ENCODE measurements at regions not wholly inside any gene's neighbourhood (a gene's known extent, or its start where the extent isn't known, plus 50 kb on each side); places are given as distances from the start of the nearest gene placed in this dataset.

GRCh38 chr4:149928507-149928906 lies 112.9 kb upstream of the IQCM start:
- DNase-seq (ENCODE audit: low spot score in 2 of 2), result no peak
- no peak overlapping the region for H3K27ac ChIP-seq
- no peaks in the 10 kb centered on the region for H3K36me3 ChIP-seq
- H3K27me3 ChIP-seq, result no peaks in the 10 kb centered on the region
- TF ChIP-seq EP300 (IDR thresholded peaks at IDR 0.05), result no peak
- TF ChIP-seq POLR2AphosphoS5 (IDR thresholded peaks at IDR 0.05), result no peak
- no peak for TF ChIP-seq CTCF (IDR thresholded peaks at IDR 0.05)
- no peak for TF ChIP-seq POLR2A (IDR thresholded peaks at IDR 0.05)
- no peaks in the 10 kb centered on the region for H3K9me3 ChIP-seq
- H3K4me3 ChIP-seq, result no peak overlapping the region
- H3K4me1 ChIP-seq, result no peaks in the 10 kb centered on the region
- WGBS, result 90% methylated on average over 1 of the region's 1 CpG

GRCh38 chr4:149931431-149931830 lies 115.8 kb upstream of the IQCM start:
- no peak for DNase-seq (ENCODE audit: low spot score in 2 of 2)
- Histone ChIP-seq H3K9me3 (no peaks in the 10 kb centered on the region), H3K27ac (no peak overlapping the region), H3K4me1 (no peaks in the 10 kb centered on the region), H3K36me3 (no peaks in the 10 kb centered on the region), H3K4me3 (no peak overlapping the region), H3K27me3 (no peaks in the 10 kb centered on the region)
- TF ChIP-seq POLR2A (IDR thresholded peaks at IDR 0.05) (no peak), CTCF (IDR thresholded peaks at IDR 0.05) (no peak), POLR2AphosphoS5 (IDR thresholded peaks at IDR 0.05) (no peak), EP300 (IDR thresholded peaks at IDR 0.05) (no peak)
- WGBS, result 41% methylated on average over 2 of the region's 2 CpGs

- no peak for TF ChIP-seq CTCF (IDR thresholded peaks at IDR 0.05)
- no peak for TF ChIP-seq EP300 (IDR thresholded peaks at IDR 0.05)
- TF ChIP-seq POLR2A (IDR thresholded peaks at IDR 0.05), result no peak
- TF ChIP-seq POLR2AphosphoS5 (IDR thresholded peaks at IDR 0.05), result no peak
- Histone ChIP-seq H3K27ac (no peak overlapping the region), H3K4me1 (no peaks in the 10 kb centered on the region), H3K36me3 (no peaks in the 10 kb centered on the region), H3K4me3 (no peak overlapping the region), H3K9me3 (no peaks in the 10 kb centered on the region), H3K27me3 (no peaks in the 10 kb centered on the region)
- DNase-seq (ENCODE audit: low spot score in 2 of 2), result no peak
- WGBS, result 60% methylated on average over 3 of the region's 3 CpGs
These were observed 116.5 kb upstream of the IQCM start for GRCh38 chr4:149932188-149932587.

- no peak for DNase-seq (ENCODE audit: low spot score in 2 of 2)
- 35% methylated on average over 1 of the region's 1 CpG for WGBS
These were observed 117.5 kb upstream of the IQCM start for GRCh38 chr4:149933120-149933519.

GRCh38 chr4:149933883-149934282 lies 118.2 kb upstream of the IQCM start:
- H3K4me1 ChIP-seq, result no peaks in the 10 kb centered on the region
- H3K27me3 ChIP-seq, result no peaks in the 10 kb centered on the region
- TF ChIP-seq POLR2A (IDR thresholded peaks at IDR 0.05) (no peak), EP300 (IDR thresholded peaks at IDR 0.05) (no peak), POLR2AphosphoS5 (IDR thresholded peaks at IDR 0.05) (no peak), CTCF (IDR thresholded peaks at IDR 0.05) (no peak)
- H3K36me3 ChIP-seq, result no peaks in the 10 kb centered on the region
- WGBS, result 20% methylated on average over 3 of the region's 3 CpGs
- DNase-seq (ENCODE audit: low spot score in 2 of 2), result no peak
- H3K27ac ChIP-seq, result no peak overlapping the region
- H3K9me3 ChIP-seq, result no peaks in the 10 kb centered on the region
- H3K4me3 ChIP-seq, result no peak overlapping the region

More at GRCh38 chr4:149933120-149933519, 117.5 kb upstream of the IQCM start:
- Histone ChIP-seq H3K4me1 (no peaks in the 10 kb centered on the region), H3K27ac (no peak overlapping the region), H3K36me3 (no peaks in the 10 kb centered on the region), H3K4me3 (no peak overlapping the region), H3K9me3 (no peaks in the 10 kb centered on the region), H3K27me3 (no peaks in the 10 kb centered on the region)
- TF ChIP-seq CTCF (IDR thresholded peaks at IDR 0.05), result no peak
- no peak for TF ChIP-seq POLR2A (IDR thresholded peaks at IDR 0.05)
- TF ChIP-seq POLR2AphosphoS5 (IDR thresholded peaks at IDR 0.05), result no peak
- no peak for TF ChIP-seq EP300 (IDR thresholded peaks at IDR 0.05)
